Adrenal gland (tissue), 9 donors: ENCODE measurements at regions not wholly inside any gene's neighbourhood (a gene's known extent, or its start where the extent isn't known, plus 50 kb on each side); places are given as distances from the start of the nearest gene placed in this dataset.
A peak's percentile ranks its signal among the peaks of the same experiment; 100 is the strongest.

Experiments
- DNase-seq, 7 donors: peaks; one replicate each; pipeline ENCODE4 v3.0.0-alpha.2; 2019 to 2020
- H3K27ac ChIP-seq, 5 donors: fragments of 200-600 bp; sonication (generic) in 4 of 5; 1 replicate in 3 of 5; 2 replicates in 2 of 5; pipeline versions ENCODE4 v1.5.1 to v1.8.0; 2016 to 2020; ENCODE audit warnings: mild to moderate bottlenecking in 1 of 5
- H3K27me3 ChIP-seq: fragments of 200-600 bp; 2 replicates; pipeline ENCODE4 v1.8.0; 2021
- H3K36me3 ChIP-seq, 2 donors: fragments of 200-600 bp; replicated peaks in 1 of 2; 1 replicate in 1 of 2; 2 replicates in 1 of 2; pipeline versions ENCODE4 v1.5.1 to v1.8.0; 2018 to 2022
- H3K4me1 ChIP-seq, 2 donors: fragments of 200-600 bp; replicated peaks in 1 of 2; 1 replicate in 1 of 2; 2 replicates in 1 of 2; pipeline versions ENCODE4 v1.5.1 to v1.8.0; 2018 to 2021
- H3K4me3 ChIP-seq, 4 donors: fragments of 200-600 bp; sonication (generic) in 3 of 4; one replicate each; pipeline ENCODE4 v1.5.1; 2016 to 2018
- H3K9me3 ChIP-seq, 3 donors: fragments of 200-600 bp; sonication (generic) in 1 of 3; replicated peaks in 1 of 3; 1 replicate in 2 of 3; 2 replicates in 1 of 3; pipeline versions ENCODE4 v1.5.1 to v1.8.0; 2016 to 2021
- POLR2A ChIP-seq, 2 donors: fragments of 450-650 bp; IDR thresholded peaks; one replicate each; pipeline ENCODE4 v1.6.1; 2017; ENCODE audit warnings: antibody characterized with exemption in 2 of 2, mild to moderate bottlenecking in 2 of 2, moderate library complexity in 1 of 2
- WGBS, 4 donors: extraction: QIAGEN DNeasy Blood & Tissue Kit in 2 of 4; methylation state at CpG; one replicate each; pipeline versions ENCODE4 v1.1.5 to v1.1.7; 2013 to 2017; 5-methylcytosine and 5-hydroxymethylcytosine counted together
- intact Hi-C, 2 donors: fragments of 100-400 bp; cut with DNase I; formaldehyde crosslinking; loops; one replicate each; pipeline versions ENCODE4 v1.14.1 to v1.15.0; 2022 to 2023
- TF ChIP-seq, protein P1 (sequence below), 6 experiments: fragments of 450-650 bp in 4 of 6; fragments of 200-600 bp in 2 of 6; sonication (generic) in 1 of 6; IDR thresholded peaks; 1 replicate in 5 of 6; 2 replicates in 1 of 6; pipeline versions ENCODE4 v1.5.1 to v1.8.0; 2016 to 2021; ENCODE audit warnings: antibody characterized with exemption in 6 of 6, mild to moderate bottlenecking in 2 of 6, moderate library complexity in 1 of 6
- donor health status: healthy with polysubstance abuse.
- donor health status: Bipolar disorder and iron deficiency.
- donor health status: DM: yes; HTN: yes; CAD: no.
- donor health status: DM: no; HTN: no; CAD: no.
- donor health status: DM: no; HTN: no; CAD: no.

DNA sequence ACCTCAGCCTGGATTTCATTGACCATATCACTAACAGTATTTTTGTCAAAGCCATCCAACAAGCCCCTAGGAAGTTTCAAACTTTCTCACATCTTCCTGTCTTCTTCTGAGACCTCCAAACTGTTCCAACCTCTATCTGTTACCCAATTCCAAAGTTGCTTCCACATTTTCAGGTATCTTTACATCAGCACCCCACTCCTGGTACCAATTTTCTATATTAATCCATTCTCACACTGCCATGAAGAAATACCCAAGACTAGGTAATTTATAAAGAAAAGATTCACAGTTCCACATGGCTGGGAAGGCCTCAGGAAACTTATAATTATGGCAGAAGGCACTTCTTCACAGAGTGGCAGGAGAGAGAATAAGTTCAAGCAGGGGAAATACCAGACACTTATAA is 571.9 kb upstream of the PHF14 start:
- TF ChIP-seq, protein P1, sequence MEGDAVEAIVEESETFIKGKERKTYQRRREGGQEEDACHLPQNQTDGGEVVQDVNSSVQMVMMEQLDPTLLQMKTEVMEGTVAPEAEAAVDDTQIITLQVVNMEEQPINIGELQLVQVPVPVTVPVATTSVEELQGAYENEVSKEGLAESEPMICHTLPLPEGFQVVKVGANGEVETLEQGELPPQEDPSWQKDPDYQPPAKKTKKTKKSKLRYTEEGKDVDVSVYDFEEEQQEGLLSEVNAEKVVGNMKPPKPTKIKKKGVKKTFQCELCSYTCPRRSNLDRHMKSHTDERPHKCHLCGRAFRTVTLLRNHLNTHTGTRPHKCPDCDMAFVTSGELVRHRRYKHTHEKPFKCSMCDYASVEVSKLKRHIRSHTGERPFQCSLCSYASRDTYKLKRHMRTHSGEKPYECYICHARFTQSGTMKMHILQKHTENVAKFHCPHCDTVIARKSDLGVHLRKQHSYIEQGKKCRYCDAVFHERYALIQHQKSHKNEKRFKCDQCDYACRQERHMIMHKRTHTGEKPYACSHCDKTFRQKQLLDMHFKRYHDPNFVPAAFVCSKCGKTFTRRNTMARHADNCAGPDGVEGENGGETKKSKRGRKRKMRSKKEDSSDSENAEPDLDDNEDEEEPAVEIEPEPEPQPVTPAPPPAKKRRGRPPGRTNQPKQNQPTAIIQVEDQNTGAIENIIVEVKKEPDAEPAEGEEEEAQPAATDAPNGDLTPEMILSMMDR (IDR thresholded peaks at IDR 0.05), result no peak
- TF ChIP-seq POLR2A (IDR thresholded peaks at IDR 0.05), result no peak
- no peaks in the 10 kb centered on the region for H3K27me3 ChIP-seq
- DNase-seq, result no peak
- no peaks in the 10 kb centered on the region for H3K36me3 ChIP-seq
- H3K9me3 ChIP-seq, result no peaks in the 10 kb centered on the region
- no peak overlapping the region for H3K27ac ChIP-seq
- no peak overlapping the region for H3K4me3 ChIP-seq
- H3K4me1 ChIP-seq, result no peaks in the 10 kb centered on the region
- intact Hi-C loops, result no loop called here

DNA sequence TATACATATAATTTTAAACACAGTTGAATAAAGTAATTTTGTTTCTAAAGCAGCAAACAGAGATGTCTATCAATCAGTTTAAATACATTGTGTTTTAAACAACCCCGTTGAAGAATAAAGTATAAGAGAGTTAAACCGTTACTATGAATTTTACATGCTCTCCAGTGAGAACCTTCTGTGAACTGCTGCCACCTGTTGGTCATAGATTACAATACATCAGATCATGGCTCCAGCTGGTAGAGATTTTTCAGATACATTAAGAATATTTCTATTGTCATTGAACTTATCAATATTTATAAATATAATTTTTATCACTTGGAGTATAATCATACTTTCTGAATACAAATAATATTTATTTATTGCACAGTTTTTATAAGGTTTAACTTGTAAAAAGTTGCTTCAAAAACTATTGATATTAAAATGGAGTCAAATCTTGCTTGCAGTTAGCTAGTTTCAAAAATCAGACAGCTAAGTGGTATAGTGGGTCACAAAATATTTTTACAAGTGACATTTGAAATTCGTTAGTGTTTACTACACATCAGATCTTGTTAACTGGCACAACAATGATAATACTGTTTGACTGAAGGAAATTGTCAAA is 561.2 kb upstream of the PHF14 start:
- Histone ChIP-seq H3K27ac (no peak overlapping the region), H3K36me3 (no peaks in the 10 kb centered on the region), H3K9me3 (no peaks in the 10 kb centered on the region), H3K4me3 (no peak overlapping the region), H3K4me1 (no peaks in the 10 kb centered on the region), H3K27me3 (no peaks in the 10 kb centered on the region)
- 3 to 5% (median 5%) methylated on average over 3 of the region's 3 CpGs for WGBS, 4 donors
- no peak for TF ChIP-seq POLR2A (IDR thresholded peaks at IDR 0.05)
- TF ChIP-seq, protein P1 (IDR thresholded peaks at IDR 0.05), result peak; percentile 44 to 77 (median 54)
- intact Hi-C loops, result loop anchor here in 1 of 2 donors (10.0 kb wide), 1 partner anchor 932 kb away; no protein-coding TSS in a partner anchor
- DNase-seq, result peak; percentile 16 to 58 (median 35)

DNA sequence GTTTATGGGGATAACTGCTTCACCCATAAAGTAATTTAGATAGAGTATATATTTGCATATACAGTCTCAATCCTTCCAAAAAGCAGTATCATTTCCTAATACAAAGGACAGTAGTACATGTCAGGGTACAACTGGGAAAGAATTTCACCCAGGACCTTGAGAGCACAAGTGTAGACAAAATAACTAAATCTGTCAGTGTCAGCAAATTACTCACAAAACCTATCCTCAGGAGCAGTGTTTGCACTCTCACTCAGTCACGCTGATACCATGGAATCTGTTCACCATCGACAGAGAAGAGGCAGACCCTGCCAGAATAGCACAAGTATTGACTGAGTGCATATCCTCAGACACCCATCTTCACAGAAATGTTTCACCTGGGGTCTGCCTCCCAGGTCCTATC is 554.7 kb upstream of the PHF14 start:
- H3K4me1 ChIP-seq, result no peaks in the 10 kb centered on the region
- no peak for DNase-seq
- H3K9me3 ChIP-seq, result no peaks in the 10 kb centered on the region
- WGBS, 4 donors, result 45 to 63% (median 63%) methylated on average over 2 of the region's 2 CpGs
- H3K4me3 ChIP-seq, result no peak overlapping the region
- intact Hi-C loops, result loop anchor here in 1 of 2 donors (10.0 kb wide), 1 partner anchor 926 kb away; no protein-coding TSS in a partner anchor
- no peaks in the 10 kb centered on the region for H3K36me3 ChIP-seq
- TF ChIP-seq, protein P1 (IDR thresholded peaks at IDR 0.05), result no peak
- no peak for TF ChIP-seq POLR2A (IDR thresholded peaks at IDR 0.05)
- H3K27ac ChIP-seq, result no peak overlapping the region
- H3K27me3 ChIP-seq, result no peaks in the 10 kb centered on the region

DNA sequence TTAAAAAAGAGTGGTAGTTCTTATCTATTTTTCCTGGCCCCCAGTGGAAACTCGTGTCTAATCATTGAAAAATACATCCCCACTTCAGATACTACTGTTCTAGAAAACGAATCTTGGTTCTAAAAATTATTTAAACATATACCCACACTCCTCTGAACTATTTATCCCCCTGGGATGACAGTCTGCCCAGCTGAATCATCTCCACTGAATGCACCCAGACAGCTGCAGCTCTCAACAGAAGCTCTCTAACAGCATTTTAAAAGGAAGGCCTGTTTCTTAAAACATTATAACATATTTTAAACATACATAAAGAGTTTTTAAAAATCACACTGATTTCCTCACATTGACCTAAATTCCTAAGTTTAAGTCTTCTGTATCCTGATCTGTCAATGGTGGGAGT is 544.6 kb upstream of the PHF14 start:
- Histone ChIP-seq H3K9me3 (no peaks in the 10 kb centered on the region), H3K4me1 (no peaks in the 10 kb centered on the region), H3K27me3 (no peaks in the 10 kb centered on the region), H3K27ac (no peak overlapping the region), H3K36me3 (no peaks in the 10 kb centered on the region), H3K4me3 (no peak overlapping the region)
- TF ChIP-seq, protein P1 (IDR thresholded peaks at IDR 0.05), result no peak
- TF ChIP-seq POLR2A (IDR thresholded peaks at IDR 0.05), result no peak
- 27 to 47% (median 36%) methylated on average over 2 of the region's 2 CpGs for WGBS, 4 donors
- DNase-seq, result no peak
- intact Hi-C loops, result no loop called here
